ENCODE measurements at regions not wholly inside any gene's neighbourhood (a gene's known extent, or its start where the extent isn't known, plus 50 kb on each side); places are given as distances from the start of the nearest gene placed in this dataset.

DNA sequence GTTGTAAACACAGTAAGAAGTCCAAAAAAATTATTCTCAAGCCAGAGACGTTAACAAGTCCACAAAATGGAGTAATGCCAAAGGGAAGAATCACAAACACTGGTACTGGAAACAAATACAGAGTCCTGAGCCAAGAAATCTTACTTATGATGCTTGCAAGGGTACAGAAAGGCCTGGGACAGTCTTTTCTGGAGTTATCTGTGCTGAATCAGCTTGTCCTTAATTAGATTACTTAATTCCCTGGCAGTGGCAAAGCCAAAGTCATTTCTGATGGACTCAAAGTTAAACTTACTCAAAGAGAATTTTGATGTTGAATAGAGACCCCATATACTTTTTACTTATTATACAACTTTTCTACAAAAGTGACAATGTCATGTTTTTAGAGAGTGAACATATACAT, 610.5 kb upstream of the ITGA1 start:
- no peaks in the 10 kb centered on the region for H3K4me1 ChIP-seq (ENCODE audit: insufficient read depth, low read length)
- Mint-ChIP-seq H3K9me3 (peaks cover 5% of the 10 kb centered on the region), H3K27me3 (no peaks in the 10 kb centered on the region), H3K36me3 (ENCODE audit: low read depth) (no peaks in the 10 kb centered on the region), H3K4me3 (no peak overlapping the region), H3K27ac (no peak overlapping the region), H3K4me1 (ENCODE audit: low read depth) (no peaks in the 10 kb centered on the region)
- no peak overlapping the region for H3K27ac ChIP-seq (ENCODE audit: low read depth in 1 of 2, low read length in 2 of 2)
- no peaks in the 10 kb centered on the region for H3K36me3 ChIP-seq (ENCODE audit: insufficient read depth, low read length)
- no peak for ATAC-seq (ENCODE audit: poor library complexity)
- ChIA-PET CTCF (no interaction called here), POLR2A (no interaction called here)
- no peaks in the 10 kb centered on the region for H3K9me3 ChIP-seq (ENCODE audit: control insufficient read depth in 1 of 2, insufficient read depth in 1 of 2, low read length in 2 of 2)
- H3K27me3 ChIP-seq (ENCODE audit: control insufficient read depth in 1 of 2, insufficient read depth in 2 of 2, low read length in 2 of 2) = no peaks in the 10 kb centered on the region
- no peak overlapping the region for H3K4me3 ChIP-seq (ENCODE audit: low read length)
- DNase-seq = no peak
- no peak for TF ChIP-seq CTCF (IDR thresholded peaks at IDR 0.05)
- intact Hi-C loops (cut with DNase I, micrococcal nuclease) = no loop called here

- intact Hi-C loops (cut with DNase I, micrococcal nuclease) = no loop called here
- Mint-ChIP-seq H3K9me3 (peaks cover 12% of the 10 kb centered on the region), H3K27me3 (no peaks in the 10 kb centered on the region)
Measured at GRCh38 chr5:52181403-52181802, 606.3 kb upstream of the ITGA1 start.

DNA sequence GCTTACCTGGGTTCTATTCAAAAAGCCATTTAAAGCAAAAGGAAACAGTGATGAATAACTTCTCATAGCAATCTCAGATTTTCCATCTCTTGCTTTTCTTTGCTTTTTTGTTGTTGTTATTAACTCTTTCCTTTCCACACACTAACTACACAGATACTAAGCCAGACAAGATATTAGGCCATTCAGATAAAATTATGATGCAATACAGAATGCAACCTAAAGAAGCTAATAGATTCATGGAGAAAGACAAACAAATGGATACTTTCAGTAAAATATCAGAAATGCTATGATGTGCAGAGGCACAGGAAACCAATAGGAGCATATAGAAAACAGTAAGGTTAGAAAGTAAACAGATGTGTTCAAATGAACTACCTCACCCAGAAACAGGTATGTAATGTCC, 597.0 kb upstream of the ITGA1 start:
- Histone ChIP-seq H3K4me1 (ENCODE audit: insufficient read depth, low read length) (no peaks in the 10 kb centered on the region), H3K27ac (ENCODE audit: low read depth in 1 of 2, low read length in 2 of 2) (no peak overlapping the region), H3K4me3 (ENCODE audit: low read length) (no peak overlapping the region), H3K9me3 (ENCODE audit: control insufficient read depth in 1 of 2, insufficient read depth in 1 of 2, low read length in 2 of 2) (no peaks in the 10 kb centered on the region), H3K36me3 (ENCODE audit: insufficient read depth, low read length) (no peaks in the 10 kb centered on the region), H3K27me3 (ENCODE audit: control insufficient read depth in 1 of 2, insufficient read depth in 2 of 2, low read length in 2 of 2) (no peaks in the 10 kb centered on the region)
- Mint-ChIP-seq H3K4me1 (ENCODE audit: low read depth) (no peaks in the 10 kb centered on the region), H3K9me3 (peaks cover 13% of the 10 kb centered on the region), H3K27ac (no peak overlapping the region), H3K4me3 (no peak overlapping the region), H3K27me3 (no peaks in the 10 kb centered on the region), H3K36me3 (ENCODE audit: low read depth) (no peaks in the 10 kb centered on the region)
- no peak for TF ChIP-seq CTCF (IDR thresholded peaks at IDR 0.05)
- ATAC-seq (ENCODE audit: poor library complexity) (no peak), DNase-seq (no peak)
- ChIA-PET CTCF (no interaction called here), POLR2A (no interaction called here)
- intact Hi-C loops (cut with DNase I, micrococcal nuclease) = no loop called here

More at GRCh38 chr5:52181403-52181802, 606.3 kb upstream of the ITGA1 start:
- no peaks in the 10 kb centered on the region for H3K4me1 ChIP-seq (ENCODE audit: insufficient read depth, low read length)
- no peaks in the 10 kb centered on the region for H3K27me3 ChIP-seq (ENCODE audit: control insufficient read depth in 1 of 2, insufficient read depth in 2 of 2, low read length in 2 of 2)
- DNase-seq (no peak), ATAC-seq (ENCODE audit: poor library complexity) (no peak)
- no peak overlapping the region for H3K27ac ChIP-seq (ENCODE audit: low read depth in 1 of 2, low read length in 2 of 2)
- CTCF ChIA-PET = no interaction called here
- Mint-ChIP-seq H3K4me3 (no peak overlapping the region), H3K4me1 (ENCODE audit: low read depth) (no peaks in the 10 kb centered on the region), H3K36me3 (ENCODE audit: low read depth) (no peaks in the 10 kb centered on the region), H3K27ac (no peak overlapping the region)
- TF ChIP-seq CTCF (IDR thresholded peaks at IDR 0.05) = no peak
- peaks cover 0 to 3% of the 10 kb centered on the region in 2 experiments for H3K9me3 ChIP-seq (ENCODE audit: control insufficient read depth in 1 of 2, insufficient read depth in 1 of 2, low read length in 2 of 2)
- POLR2A ChIA-PET = no interaction called here
- no peaks in the 10 kb centered on the region for H3K36me3 ChIP-seq (ENCODE audit: insufficient read depth, low read length)
- H3K4me3 ChIP-seq (ENCODE audit: low read length) = no peak overlapping the region
